ENCODE measurements at regions not wholly inside any gene's neighbourhood (a gene's known extent, or its start where the extent isn't known, plus 50 kb on each side); places are given as distances from the start of the nearest gene placed in this dataset.

GRCh38 chr3:3403700-3404099 lies 224.2 kb upstream of the CRBN start:
- Histone ChIP-seq H2BK15ac (ENCODE audit: low read length) (no peak overlapping the region), H4K20me1 (replicated peaks in 1 of 2; ENCODE audit: control insufficient read depth in 1 of 2, insufficient read depth in 2 of 2, low read length in 2 of 2) (no peaks in the 10 kb centered on the region), H3K9ac (replicated peaks in 1 of 4; ENCODE audit: extremely low read depth in 1 of 4, low read depth in 3 of 4, low read length in 3 of 4) (no peak overlapping the region), H4K5ac (ENCODE audit: insufficient read length, low read depth, low read length) (no peak overlapping the region), H3K23me2 (ENCODE audit: low read depth, low read length) (no peaks in the 10 kb centered on the region), H3K56ac (replicated peaks; ENCODE audit: insufficient read length, low read depth, low read length) (no peak overlapping the region), H2AK5ac (ENCODE audit: low read depth, low read length) (no peak overlapping the region), H3K79me2 (ENCODE audit: control insufficient read depth in 1 of 2, insufficient read depth in 2 of 2, low read length in 2 of 2) (no peaks in the 10 kb centered on the region), H3K18ac (ENCODE audit: extremely low read depth, low read length) (peak overlapping the region; percentile 19; the same call in 1 of the 2 replicates), H3K4ac (replicated peaks; ENCODE audit: insufficient read length, low read depth, low read length) (peak overlapping the region; percentile 78), H3K14ac (ENCODE audit: insufficient read length) (no peak overlapping the region), H3K27ac (ENCODE audit: low read depth, low read length) (no peak overlapping the region), H3K9me3 (ENCODE audit: insufficient read depth in 2 of 2, low read depth in 1 of 2, low read length in 1 of 2) (peaks cover 11% of the 10 kb centered on the region in 2 experiments; a peak in 3 of 4 replicates), H3K23ac (ENCODE audit: insufficient read length) (no peak overlapping the region), H2BK120ac (replicated peaks; ENCODE audit: low read depth, low read length) (peak overlapping the region; percentile 53), H3K79me1 (ENCODE audit: low read depth, low read length) (no peaks in the 10 kb centered on the region), H3K4me2 (ENCODE audit: insufficient read depth in 1 of 2, low read depth in 2 of 2, low read length in 2 of 2) (no peak overlapping the region), H2BK20ac (ENCODE audit: low read length) (no peak overlapping the region), H3K4me3 (ENCODE audit: extremely low read depth in 1 of 4, insufficient read depth in 2 of 4, low read depth in 3 of 4, low read length in 4 of 4) (no peak overlapping the region), H2BK12ac (ENCODE audit: low read depth, low read length) (peak overlapping the region; percentile 75), H2BK5ac (ENCODE audit: low read depth, low read length) (no peak overlapping the region), H3K4me1 (replicated peaks in 1 of 4; ENCODE audit: control insufficient read depth in 3 of 4, insufficient read depth in 4 of 4, low read length in 3 of 4) (peaks cover 0 to 3% (median 0%) of the 10 kb centered on the region in 4 experiments; a peak in 2 of 7 replicates), H4K8ac (ENCODE audit: extremely low read depth, insufficient read depth, low read length) (no peak overlapping the region), H3K36me3 (ENCODE audit: control insufficient read depth in 2 of 4, insufficient read depth in 4 of 4, low read length in 3 of 4) (no peaks in the 10 kb centered on the region), H3K27me3 (replicated peaks in 1 of 4; ENCODE audit: control insufficient read depth in 3 of 4, extremely low read depth in 1 of 4, insufficient read depth in 3 of 4, low read length in 3 of 4) (no peaks in the 10 kb centered on the region), H4K91ac (replicated peaks; ENCODE audit: insufficient read length, low read length) (no peak overlapping the region), H2AFZ (ENCODE audit: low read length) (peak overlapping the region; percentile 80; the same call in 1 of the 2 replicates)
- DNase-seq (ENCODE audit: low read depth in 1 of 2, low spot score in 2 of 2): no peak
- CTCF ChIA-PET (ENCODE audit: partially characterized antibody): no interaction called here
- TF ChIP-seq HDAC2 (IDR thresholded peaks at IDR 0.05; ENCODE audit: borderline replicate concordance in 1 of 2, low read depth in 2 of 2, low read length in 2 of 2) (no peak), RAD21 (IDR thresholded peaks at IDR 0.05 in 1 of 2, conservative IDR thresholded peaks at IDR 0.05 in 1 of 2; ENCODE audit: low read depth in 2 of 2, low read length in 2 of 2) (peak in 1 of 2 experiments; percentile 32; a peak in 2 of 4 replicates)
- POLR2A ChIA-PET (ENCODE audit: partially characterized antibody): no interaction called here
- 93% methylated on average over 4 of the region's 4 CpGs; no CpG with 5 or more reads in 1 of the 2 experiments for WGBS, 2 experiments (ENCODE audit: extremely low coverage in 1 of 2, insufficient coverage in 1 of 2, insufficient read length in 1 of 2, insufficient replicate concordance in 2 of 2, low coverage in 1 of 2, low lambda C conversion rate in 2 of 2, missing lambda C conversion rate in 1 of 2)
- FAIRE-seq: no peak

All from H1 (cell line).